ENCODE measurements at regions not wholly inside any gene's neighbourhood (a gene's known extent, or its start where the extent isn't known, plus 50 kb on each side); places are given as distances from the start of the nearest gene placed in this dataset.
"Not testable (repeated sequence)": the region's sequence is repeated elsewhere in the genome, so short reads cannot be mapped to it uniquely, and the experiment has no call there.

- TF ChIP-seq POLR2A (IDR thresholded peaks at IDR 0.05) (no peak), CTCF (IDR thresholded peaks at IDR 0.05) (no peak)
- Histone ChIP-seq H3K27me3 (no peaks in the 10 kb centered on the region), H3K27ac (no peak overlapping the region), H3K36me3 (no peaks in the 10 kb centered on the region), H3K4me3 (no peak overlapping the region), H3K9me3 (no peaks in the 10 kb centered on the region), H3K4me1 (no peaks in the 10 kb centered on the region)
- intact Hi-C loops (cut with DNase I), result no loop called here
- WGBS, 2 donors, result 66 to 80% methylated on average over 1 of the region's 1 CpG
- DNase-seq, result no peak
Observed at GRCh38 chr3:177795216-177795615, 597.9 kb upstream of the TBL1XR1 start.

GRCh38 chr3:177795859-177796258 lies 598.6 kb upstream of the TBL1XR1 start:
- H3K9me3 ChIP-seq, result no peaks in the 10 kb centered on the region
- no peak for TF ChIP-seq POLR2A (IDR thresholded peaks at IDR 0.05)
- no peak for TF ChIP-seq CTCF (IDR thresholded peaks at IDR 0.05)
- no peaks in the 10 kb centered on the region for H3K27me3 ChIP-seq
- intact Hi-C loops (cut with DNase I), result no loop called here
- no peaks in the 10 kb centered on the region for H3K36me3 ChIP-seq
- no peak for DNase-seq
- no peak overlapping the region for H3K4me3 ChIP-seq
- H3K4me1 ChIP-seq, result no peaks in the 10 kb centered on the region
- H3K27ac ChIP-seq, result no peak overlapping the region

GRCh38 chr3:177800147-177800546 lies 602.9 kb upstream of the TBL1XR1 start:
- H3K27me3 ChIP-seq; H3K9me3 ChIP-seq; H3K4me3 ChIP-seq; H3K4me1 ChIP-seq; H3K27ac ChIP-seq; H3K36me3 ChIP-seq; intact Hi-C loops (cut with DNase I); DNase-seq: not testable (repeated sequence)
- 75 to 95% methylated on average over 3 of the region's 3 CpGs for WGBS, 2 donors

GRCh38 chr3:177800561-177800960 lies 603.3 kb upstream of the TBL1XR1 start:
- intact Hi-C loops (cut with DNase I), result no loop called here

GRCh38 chr3:177802151-177802900 lies 605.0 kb upstream of the TBL1XR1 start:
- TF ChIP-seq POLR2A (IDR thresholded peaks at IDR 0.05) (no peak), CTCF (IDR thresholded peaks at IDR 0.05) (no peak)
- no peaks in the 10 kb centered on the region for H3K9me3 ChIP-seq
- no peak overlapping the region for H3K27ac ChIP-seq
- no peaks in the 10 kb centered on the region for H3K4me1 ChIP-seq
- no peaks in the 10 kb centered on the region for H3K36me3 ChIP-seq
- H3K27me3 ChIP-seq, result no peaks in the 10 kb centered on the region
- no peak for DNase-seq
- 74 to 78% methylated on average over 5 of the region's 5 CpGs for WGBS, 2 donors
- H3K4me3 ChIP-seq, result no peak overlapping the region
- intact Hi-C loops (cut with DNase I), result no loop called here

More at GRCh38 chr3:177800561-177800960, 603.3 kb upstream of the TBL1XR1 start:
- Histone ChIP-seq H3K27ac (no peak overlapping the region), H3K4me1 (no peaks in the 10 kb centered on the region), H3K9me3 (no peaks in the 10 kb centered on the region), H3K27me3 (no peaks in the 10 kb centered on the region), H3K36me3 (no peaks in the 10 kb centered on the region), H3K4me3 (no peak overlapping the region)
- no peak for DNase-seq
- WGBS, 2 donors, result 65 to 82% methylated on average over 3 of the region's 3 CpGs
- TF ChIP-seq CTCF (IDR thresholded peaks at IDR 0.05) (no peak), POLR2A (IDR thresholded peaks at IDR 0.05) (no peak)

- no peak for DNase-seq
- no peak overlapping the region for H3K4me3 ChIP-seq
- H3K36me3 ChIP-seq, result no peaks in the 10 kb centered on the region
- intact Hi-C loops (cut with DNase I), result no loop called here
- 79 to 82% methylated on average over 4 of the region's 4 CpGs for WGBS, 2 donors
- H3K27me3 ChIP-seq, result no peaks in the 10 kb centered on the region
- no peaks in the 10 kb centered on the region for H3K9me3 ChIP-seq
- no peak overlapping the region for H3K27ac ChIP-seq
- H3K4me1 ChIP-seq, result no peaks in the 10 kb centered on the region
- TF ChIP-seq POLR2A (IDR thresholded peaks at IDR 0.05), result no peak
Observed at GRCh38 chr3:177803500-177803899, 606.2 kb upstream of the TBL1XR1 start.
